Gastroesophageal sphincter (tissue), 3 donors: ENCODE measurements at regions not wholly inside any gene's neighbourhood (a gene's known extent, or its start where the extent isn't known, plus 50 kb on each side); places are given as distances from the start of the nearest gene placed in this dataset.

Experiments used
- EP300 ChIP-seq: sonication (generic); formaldehyde crosslinking; IDR thresholded peaks from one replicate; pipeline ENCODE4 v1.6.1; 2017; ENCODE audit warnings: antibody characterized with exemption, mild to moderate bottlenecking
- POLR2A ChIP-seq, 2 donors: fragments of 450-650 bp; IDR thresholded peaks; one replicate each; pipeline ENCODE4 v1.6.1; 2017; ENCODE audit warnings: antibody characterized with exemption in 2 of 2, mild to moderate bottlenecking in 2 of 2, moderate library complexity in 1 of 2
- POLR2AphosphoS5 ChIP-seq: sonication (generic); formaldehyde crosslinking; IDR thresholded peaks from one replicate; pipeline ENCODE4 v1.6.1; 2017; ENCODE audit warnings: antibody characterized with exemption
- TF ChIP-seq, protein P1 (sequence below), 4 experiments: fragments of 200-600 bp in 2 of 4; fragments of 450-650 bp in 2 of 4; sonication (generic) in 1 of 4; IDR thresholded peaks; one replicate each; pipeline ENCODE4 v1.5.1; 2017 to 2019; ENCODE audit warnings: antibody characterized with exemption in 4 of 4, mild to moderate bottlenecking in 2 of 4, moderate library complexity in 2 of 4

DNA sequence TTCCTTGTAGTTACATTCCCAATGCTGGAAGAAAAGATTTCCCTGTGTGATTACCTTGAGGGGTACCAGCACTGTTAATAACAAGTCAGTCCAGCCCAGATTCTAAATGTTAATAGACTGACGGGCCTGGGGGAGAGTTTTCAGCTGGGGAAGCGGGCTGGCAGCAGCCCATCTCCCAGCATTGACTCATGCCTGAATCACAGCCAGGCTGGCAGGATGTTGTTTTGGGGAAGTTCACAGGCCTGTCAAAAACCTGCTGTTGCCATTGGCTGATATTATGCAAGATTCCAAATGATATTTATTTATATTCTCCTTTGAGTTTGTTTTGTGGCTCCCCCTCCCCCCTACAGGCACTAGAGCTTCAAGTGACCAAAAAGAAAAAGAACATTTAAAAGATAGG, 213.9 kb upstream of the CNR1 start:
- TF ChIP-seq, protein P1, sequence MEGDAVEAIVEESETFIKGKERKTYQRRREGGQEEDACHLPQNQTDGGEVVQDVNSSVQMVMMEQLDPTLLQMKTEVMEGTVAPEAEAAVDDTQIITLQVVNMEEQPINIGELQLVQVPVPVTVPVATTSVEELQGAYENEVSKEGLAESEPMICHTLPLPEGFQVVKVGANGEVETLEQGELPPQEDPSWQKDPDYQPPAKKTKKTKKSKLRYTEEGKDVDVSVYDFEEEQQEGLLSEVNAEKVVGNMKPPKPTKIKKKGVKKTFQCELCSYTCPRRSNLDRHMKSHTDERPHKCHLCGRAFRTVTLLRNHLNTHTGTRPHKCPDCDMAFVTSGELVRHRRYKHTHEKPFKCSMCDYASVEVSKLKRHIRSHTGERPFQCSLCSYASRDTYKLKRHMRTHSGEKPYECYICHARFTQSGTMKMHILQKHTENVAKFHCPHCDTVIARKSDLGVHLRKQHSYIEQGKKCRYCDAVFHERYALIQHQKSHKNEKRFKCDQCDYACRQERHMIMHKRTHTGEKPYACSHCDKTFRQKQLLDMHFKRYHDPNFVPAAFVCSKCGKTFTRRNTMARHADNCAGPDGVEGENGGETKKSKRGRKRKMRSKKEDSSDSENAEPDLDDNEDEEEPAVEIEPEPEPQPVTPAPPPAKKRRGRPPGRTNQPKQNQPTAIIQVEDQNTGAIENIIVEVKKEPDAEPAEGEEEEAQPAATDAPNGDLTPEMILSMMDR (IDR thresholded peaks at IDR 0.05), result no peak
- TF ChIP-seq EP300 (no peak), POLR2A (IDR thresholded peaks at IDR 0.05) (no peak), POLR2AphosphoS5 (peak; percentile 27)
